ENCODE measurements at regions not wholly inside any gene's neighbourhood (a gene's known extent, or its start where the extent isn't known, plus 50 kb on each side); places are given as distances from the start of the nearest gene placed in this dataset.
"Not testable (repeated sequence)": the region's sequence is repeated elsewhere in the genome, so short reads cannot be mapped to it uniquely, and the experiment has no call there.

GRCh38 chr12:20040831-20041230, 327.5 kb upstream of the PDE3A start:
- peak; percentile 2 for DNase-seq (ENCODE audit: low read depth, low spot score)

GRCh38 chr12:20044351-20044750, 324.0 kb upstream of the PDE3A start:
- no peak for DNase-seq (ENCODE audit: low read depth, low spot score)

GRCh38 chr12:20044846-20045245, 323.5 kb upstream of the PDE3A start:
- DNase-seq (ENCODE audit: low read depth, low spot score) = no peak

GRCh38 chr12:20047901-20048300, 320.4 kb upstream of the PDE3A start:
- DNase-seq (ENCODE audit: low read depth, low spot score) = no peak

GRCh38 chr12:20050221-20050620, 318.1 kb upstream of the PDE3A start:
- DNase-seq (ENCODE audit: low read depth, low spot score) = no peak

- no peak for DNase-seq (ENCODE audit: low read depth, low spot score)
Observed at GRCh38 chr12:20053782-20054181, 314.6 kb upstream of the PDE3A start.

- no peak for DNase-seq (ENCODE audit: low read depth, low spot score)
Observed at GRCh38 chr12:20055856-20056255, 312.5 kb upstream of the PDE3A start.

GRCh38 chr12:20057398-20057797, 310.9 kb upstream of the PDE3A start:
- no peak for DNase-seq (ENCODE audit: low read depth, low spot score)

- DNase-seq (ENCODE audit: low read depth, low spot score) = no peak
Observed at GRCh38 chr12:20063116-20063515, 305.2 kb upstream of the PDE3A start.

- DNase-seq (ENCODE audit: low read depth, low spot score) = no peak
Observed at GRCh38 chr12:20077618-20078017, 290.7 kb upstream of the PDE3A start.

- DNase-seq (ENCODE audit: low read depth, low spot score) = no peak
Observed at GRCh38 chr12:20089077-20089476, 279.3 kb upstream of the PDE3A start.

GRCh38 chr12:20093190-20093810, 275.0 kb upstream of the PDE3A start:
- DNase-seq (ENCODE audit: low read depth, low spot score) = not testable (repeated sequence)

- no peak for DNase-seq (ENCODE audit: low read depth, low spot score)
Observed at GRCh38 chr12:20096430-20096829, 271.9 kb upstream of the PDE3A start.

GRCh38 chr12:20097626-20098025, 270.7 kb upstream of the PDE3A start:
- DNase-seq (ENCODE audit: low read depth, low spot score) = no peak

- DNase-seq (ENCODE audit: low read depth, low spot score) = no peak
Observed at GRCh38 chr12:20099395-20100183, 268.7 kb upstream of the PDE3A start.

GRCh38 chr12:20101046-20101445, 267.3 kb upstream of the PDE3A start:
- no peak for DNase-seq (ENCODE audit: low read depth, low spot score)

GRCh38 chr12:20105943-20106342, 262.4 kb upstream of the PDE3A start:
- no peak for DNase-seq (ENCODE audit: low read depth, low spot score)

- DNase-seq (ENCODE audit: low read depth, low spot score) = no peak
Observed at GRCh38 chr12:20109676-20110075, 258.7 kb upstream of the PDE3A start.

GRCh38 chr12:20115371-20115770, 253.0 kb upstream of the PDE3A start:
- not testable (repeated sequence) for DNase-seq (ENCODE audit: low read depth, low spot score)

- DNase-seq (ENCODE audit: low read depth, low spot score) = no peak
Observed at GRCh38 chr12:20119596-20120402, 248.5 kb upstream of the PDE3A start.

- DNase-seq (ENCODE audit: low read depth, low spot score) = no peak
Observed at GRCh38 chr12:20120403-20120725, 248.0 kb upstream of the PDE3A start.

GRCh38 chr12:20122274-20122673, 246.1 kb upstream of the PDE3A start:
- no peak for DNase-seq (ENCODE audit: low read depth, low spot score)

GRCh38 chr12:20123465-20123864, 244.9 kb upstream of the PDE3A start:
- DNase-seq (ENCODE audit: low read depth, low spot score) = no peak
